MM.1S (cell line): ENCODE measurements at regions not wholly inside any gene's neighbourhood (a gene's known extent, or its start where the extent isn't known, plus 50 kb on each side); places are given as distances from the start of the nearest gene placed in this dataset.

Experiments
- EZH2 ChIP-seq: fragments of 300-600 bp; sonication (generic); optimal IDR thresholded peaks from 2 replicates; pipeline ENCODE3; 2017; ENCODE audit warnings: low read depth, mild to moderate bottlenecking, antibody characterized with exemption, low read length, mixed read lengths
- EZH2phosphoT487 ChIP-seq: fragments of 300-600 bp; sonication (generic); IDR thresholded peaks from 2 replicates; pipeline ENCODE4 v1.6.1; 2018; ENCODE audit warnings: antibody characterized with exemption, low read length
- TF ChIP-seq, protein P1 (sequence below): fragments of 300-600 bp; sonication (generic); IDR thresholded peaks from 2 replicates; pipeline ENCODE4 v1.5.1; 2016; ENCODE audit warnings: antibody characterized with exemption, low read length, mixed read lengths

DNA sequence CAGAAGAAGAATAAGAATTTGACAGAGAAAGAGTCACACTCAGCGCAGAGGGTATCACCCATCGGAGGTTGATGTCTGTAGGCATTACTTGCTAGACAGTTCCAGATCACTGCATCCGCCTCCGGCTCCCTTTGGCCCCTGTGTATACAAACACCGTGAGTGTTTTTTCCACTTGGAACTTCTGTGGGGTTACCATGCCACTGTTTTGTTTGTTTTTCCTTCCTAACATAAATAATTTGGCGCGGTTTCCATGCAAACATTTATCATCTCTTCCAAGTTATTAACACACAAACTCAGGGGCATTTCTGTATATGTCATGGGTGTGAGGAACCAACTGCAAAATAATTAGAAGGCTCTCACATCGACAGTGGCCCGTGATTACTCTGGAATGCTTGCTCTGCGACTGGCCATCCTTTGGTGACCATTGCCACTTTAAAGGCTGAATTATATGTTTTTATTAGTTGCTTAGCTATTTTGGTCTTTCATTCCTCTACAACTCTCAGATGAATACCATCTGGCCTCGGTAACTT lies 612.2 kb upstream of the MKI67 start:
- TF ChIP-seq, protein P1, sequence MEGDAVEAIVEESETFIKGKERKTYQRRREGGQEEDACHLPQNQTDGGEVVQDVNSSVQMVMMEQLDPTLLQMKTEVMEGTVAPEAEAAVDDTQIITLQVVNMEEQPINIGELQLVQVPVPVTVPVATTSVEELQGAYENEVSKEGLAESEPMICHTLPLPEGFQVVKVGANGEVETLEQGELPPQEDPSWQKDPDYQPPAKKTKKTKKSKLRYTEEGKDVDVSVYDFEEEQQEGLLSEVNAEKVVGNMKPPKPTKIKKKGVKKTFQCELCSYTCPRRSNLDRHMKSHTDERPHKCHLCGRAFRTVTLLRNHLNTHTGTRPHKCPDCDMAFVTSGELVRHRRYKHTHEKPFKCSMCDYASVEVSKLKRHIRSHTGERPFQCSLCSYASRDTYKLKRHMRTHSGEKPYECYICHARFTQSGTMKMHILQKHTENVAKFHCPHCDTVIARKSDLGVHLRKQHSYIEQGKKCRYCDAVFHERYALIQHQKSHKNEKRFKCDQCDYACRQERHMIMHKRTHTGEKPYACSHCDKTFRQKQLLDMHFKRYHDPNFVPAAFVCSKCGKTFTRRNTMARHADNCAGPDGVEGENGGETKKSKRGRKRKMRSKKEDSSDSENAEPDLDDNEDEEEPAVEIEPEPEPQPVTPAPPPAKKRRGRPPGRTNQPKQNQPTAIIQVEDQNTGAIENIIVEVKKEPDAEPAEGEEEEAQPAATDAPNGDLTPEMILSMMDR = no peak
- TF ChIP-seq EZH2phosphoT487 (no peak), EZH2 (no peak)
